ENCODE measurements at regions not wholly inside any gene's neighbourhood (a gene's known extent, or its start where the extent isn't known, plus 50 kb on each side); places are given as distances from the start of the nearest gene placed in this dataset.

- Histone ChIP-seq H3F3A (replicated peaks; ENCODE audit: low read depth) (no peaks in the 10 kb centered on the region), H3K27me3 (ENCODE audit: insufficient read depth) (no peaks in the 10 kb centered on the region), H4K20me1 (replicated peaks; ENCODE audit: insufficient read depth) (no peaks in the 10 kb centered on the region), H3K79me2 (replicated peaks; ENCODE audit: insufficient read depth) (no peaks in the 10 kb centered on the region), H3K27ac (ENCODE audit: low read depth) (no peak overlapping the region), H3K9me2 (ENCODE audit: insufficient read depth) (0 out of 2 replicates have a peak, but pooled peaks cover 5% of the 10 kb centered on the region), H3K4me1 (ENCODE audit: insufficient read depth) (no peaks in the 10 kb centered on the region), H3K36me3 (ENCODE audit: insufficient read depth) (no peaks in the 10 kb centered on the region), H2AFZ (peak overlapping the region; percentile 28; the same call in 1 of the 2 replicates), H3K4me2 (no peak overlapping the region), H3K4me3 (no peak overlapping the region)
- Mint-ChIP-seq H3K4me3 (no peak overlapping the region), H3K27ac (no peak overlapping the region), H3K36me3 (ENCODE audit: low read depth) (no peaks in the 10 kb centered on the region), H3K4me1 (peaks cover 3% of the 10 kb centered on the region; the same call in 2 of the 3 replicates), H3K27me3 (ENCODE audit: insufficient read depth, low read depth, poor library complexity) (no peaks in the 10 kb centered on the region), H3K9me3 (no peaks in the 10 kb centered on the region)
- DNase-seq (ENCODE audit: low spot score) (peak; percentile 45), ATAC-seq (peak; percentile 47; the same call in 2 of the 3 replicates)
- TF ChIP-seq POLR2AphosphoS5 (IDR thresholded peaks at IDR 0.05; ENCODE audit: low read depth) (no peak), REST (IDR thresholded peaks at IDR 0.05; ENCODE audit: unreplicated experiment) (no peak), ZNF331 (CRISPR knock-in tag; IDR thresholded peaks at IDR 0.05; ENCODE audit: low read depth) (no peak), EZH2 (IDR thresholded peaks at IDR 0.05; ENCODE audit: low read depth, unreplicated experiment) (no peak), ZNF462 (CRISPR knock-in tag; IDR thresholded peaks at IDR 0.05) (no peak; the same call in 1 of the 2 replicates), CREB1 (CRISPR knock-in tag; IDR thresholded peaks at IDR 0.05; ENCODE audit: low read depth) (no peak), ZNF114 (CRISPR knock-in tag; IDR thresholded peaks at IDR 0.05) (no peak), STAT1 (IDR thresholded peaks at IDR 0.05; ENCODE audit: unreplicated experiment) (no peak), CTCF (conservative IDR thresholded peaks at IDR 0.05; ENCODE audit: low read depth in 2 of 2) (no peak), ETS1 (IDR thresholded peaks at IDR 0.05) (no peak), EZH2phosphoT487 (IDR thresholded peaks at IDR 0.05; ENCODE audit: unreplicated experiment) (no peak), NANOG (IDR thresholded peaks at IDR 0.05; ENCODE audit: borderline replicate concordance) (no peak), JUNB (IDR thresholded peaks at IDR 0.05; ENCODE audit: unreplicated experiment) (no peak)
Measured at GRCh38 chr1:90402893-90403849, 313.9 kb downstream of the BARHL2 start.

All from GM23338 (cell line).